SK-N-SH (cell line): ENCODE measurements at regions not wholly inside any gene's neighbourhood (a gene's known extent, or its start where the extent isn't known, plus 50 kb on each side); places are given as distances from the start of the nearest gene placed in this dataset.

Experiments used
- CTCF ChIA-PET: fragments of 300-600, 350-600 bp; formaldehyde crosslinking; extraction: SDS; loops from one replicate; lab custom pipeline; 2021; lab: Yijun Ruan, JAX
- POLR2A ChIA-PET: fragments of 350-600 bp; sonication (Branson Sonifier 250); formaldehyde crosslinking; extraction: SDS; loops from one replicate; lab custom pipeline; 2020; ENCODE audit warnings: antibody characterized with exemption, inconsistent platforms; lab: Yijun Ruan, JAX
- DNase-seq: peaks from one replicate; pipeline ENCODE4 v3.0.0; 2012
- H2AFZ ChIP-seq: fragments of 200-600 bp; sonication (generic); 2 replicates; pipeline ENCODE4 v1.8.1; 2016; ENCODE audit warnings: antibody characterized with exemption, mild to moderate bottlenecking, low read depth
- H3F3A ChIP-seq: fragments of 200-600 bp; sonication (generic); replicated peaks from 2 replicates; pipeline ENCODE3; 2016; ENCODE audit warnings: antibody characterized with exemption, mild to moderate bottlenecking; ENCODE audit not compliant: insufficient read depth
- H3K27ac ChIP-seq, 2 experiments: fragments of 200-500 bp in 1 of 2; fragments of 200-600 bp in 1 of 2; sonication (Bioruptor generic) in 1 of 2; sonication (generic), shearing (Covaris generic) in 1 of 2; 2 replicates each; pipeline versions ENCODE4 v1.5.1 to v1.6.1; 2014 to 2016; ENCODE audit warnings: low read depth in 2 of 2, inconsistent platforms in 1 of 2, low read length in 1 of 2, mild to moderate bottlenecking in 1 of 2, mixed read lengths in 1 of 2
- H3K27me3 ChIP-seq: fragments of 200-600 bp; sonication (generic), shearing (Covaris generic); 2 replicates; pipeline ENCODE4 v1.6.1; 2016; ENCODE audit warnings: mixed run types; ENCODE audit not compliant: insufficient read depth
- H3K36me3 ChIP-seq, 2 experiments: fragments of 200-500 bp in 1 of 2; fragments of 200-600 bp in 1 of 2; sonication (Bioruptor generic) in 1 of 2; sonication (generic) in 1 of 2; replicated peaks in 1 of 2; 2 replicates each; pipeline versions ENCODE3 to v1.5.1; 2014 to 2016; ENCODE audit warnings: low read length in 1 of 2, mild to moderate bottlenecking in 1 of 2; ENCODE audit not compliant: insufficient read depth in 2 of 2, control insufficient read depth in 1 of 2
- H3K4me1 ChIP-seq, 2 experiments: fragments of 200-500 bp in 1 of 2; fragments of 200-600 bp in 1 of 2; sonication (Bioruptor generic) in 1 of 2; sonication (generic), shearing (Covaris generic) in 1 of 2; 2 replicates each; pipeline versions ENCODE4 v1.5.1 to v1.6.1; 2014 to 2016; ENCODE audit warnings: low read depth in 1 of 2, low read length in 1 of 2, mixed run types in 1 of 2; ENCODE audit not compliant: insufficient read depth in 2 of 2, control insufficient read depth in 1 of 2
- H3K4me2 ChIP-seq: fragments of 200-600 bp; sonication (generic), shearing (Covaris generic); 2 replicates; pipeline ENCODE4 v1.6.1; 2017; ENCODE audit warnings: mixed run types
- H3K4me3 ChIP-seq, 2 experiments: fragments of 200-500 bp in 1 of 2; fragments of 200-600 bp in 1 of 2; sonication (Bioruptor generic) in 1 of 2; sonication (generic), shearing (Covaris generic) in 1 of 2; 2 replicates each; pipeline versions ENCODE4 v1.5.1 to v1.8.1; 2014 to 2016; ENCODE audit warnings: low read depth in 2 of 2, inconsistent platforms in 1 of 2, low read length in 1 of 2, mild to moderate bottlenecking in 1 of 2, mixed read lengths in 1 of 2, moderate library complexity in 1 of 2
- H3K79me2 ChIP-seq: fragments of 200-600 bp; sonication (generic); 2 replicates; pipeline ENCODE4 v1.8.1; 2017; ENCODE audit warnings: mild to moderate bottlenecking; ENCODE audit not compliant: insufficient read depth
- H3K9ac ChIP-seq: fragments of 200-600 bp; sonication (generic); 2 replicates; pipeline ENCODE4 v1.6.1; 2017; ENCODE audit warnings: mixed run types
- H3K9me2 ChIP-seq: fragments of 200-600 bp; sonication (generic); 2 replicates; pipeline ENCODE4 v1.6.1; 2017; ENCODE audit warnings: mixed run types
- H3K9me3 ChIP-seq: fragments of 200-600 bp; sonication (generic); 2 replicates; pipeline ENCODE4 v1.6.1; 2017; ENCODE audit warnings: mixed run types, mild to moderate bottlenecking, moderate library complexity
- H4K20me1 ChIP-seq: fragments of 200-600 bp; sonication (generic); 2 replicates; pipeline ENCODE4 v1.6.1; 2017; ENCODE audit warnings: mild to moderate bottlenecking, mixed run types; ENCODE audit not compliant: insufficient read depth
- GATA2 ChIP-seq: sonication (generic); formaldehyde crosslinking; IDR thresholded peaks from 2 replicates; pipeline ENCODE4 v1.5.0; 2020; ENCODE audit warnings: mild to moderate bottlenecking, missing genetic modification reagents
- MXI1 ChIP-seq: IDR thresholded peaks from 2 replicates; pipeline ENCODE4 v1.6.1; 2012; ENCODE audit warnings: mild to moderate bottlenecking, low read depth, low read length, improper control_type of control experiment
- NRF1 ChIP-seq: IDR thresholded peaks from 2 replicates; pipeline ENCODE4 v1.6.1; 2012; ENCODE audit warnings: low read depth, mild to moderate bottlenecking, low read length
- PBX3 ChIP-seq: IDR thresholded peaks from 2 replicates; pipeline ENCODE4; 2012
- TAF1 ChIP-seq: IDR thresholded peaks from 2 replicates; pipeline ENCODE4 v1.6.1; 2012; ENCODE audit warnings: low read depth, mild to moderate bottlenecking, low read length, moderate library complexity, borderline replicate concordance
- USF1 ChIP-seq: IDR thresholded peaks from 2 replicates; pipeline ENCODE4 v1.4.0; 2012; ENCODE audit warnings: low read depth, borderline replicate concordance
- TF ChIP-seq, protein P1 (sequence below): IDR thresholded peaks from 2 replicates; pipeline ENCODE4 v1.6.1; 2012; ENCODE audit warnings: mild to moderate bottlenecking, low read depth, low read length, moderate library complexity

GRCh38 chr1:186530109-186530508 is 69.2 kb upstream of the PDC start (continued):
- TF ChIP-seq PBX3: no peak
- TF ChIP-seq NRF1: no peak
- TF ChIP-seq MXI1: no peak
- TF ChIP-seq TAF1: no peak
- TF ChIP-seq, protein P1, sequence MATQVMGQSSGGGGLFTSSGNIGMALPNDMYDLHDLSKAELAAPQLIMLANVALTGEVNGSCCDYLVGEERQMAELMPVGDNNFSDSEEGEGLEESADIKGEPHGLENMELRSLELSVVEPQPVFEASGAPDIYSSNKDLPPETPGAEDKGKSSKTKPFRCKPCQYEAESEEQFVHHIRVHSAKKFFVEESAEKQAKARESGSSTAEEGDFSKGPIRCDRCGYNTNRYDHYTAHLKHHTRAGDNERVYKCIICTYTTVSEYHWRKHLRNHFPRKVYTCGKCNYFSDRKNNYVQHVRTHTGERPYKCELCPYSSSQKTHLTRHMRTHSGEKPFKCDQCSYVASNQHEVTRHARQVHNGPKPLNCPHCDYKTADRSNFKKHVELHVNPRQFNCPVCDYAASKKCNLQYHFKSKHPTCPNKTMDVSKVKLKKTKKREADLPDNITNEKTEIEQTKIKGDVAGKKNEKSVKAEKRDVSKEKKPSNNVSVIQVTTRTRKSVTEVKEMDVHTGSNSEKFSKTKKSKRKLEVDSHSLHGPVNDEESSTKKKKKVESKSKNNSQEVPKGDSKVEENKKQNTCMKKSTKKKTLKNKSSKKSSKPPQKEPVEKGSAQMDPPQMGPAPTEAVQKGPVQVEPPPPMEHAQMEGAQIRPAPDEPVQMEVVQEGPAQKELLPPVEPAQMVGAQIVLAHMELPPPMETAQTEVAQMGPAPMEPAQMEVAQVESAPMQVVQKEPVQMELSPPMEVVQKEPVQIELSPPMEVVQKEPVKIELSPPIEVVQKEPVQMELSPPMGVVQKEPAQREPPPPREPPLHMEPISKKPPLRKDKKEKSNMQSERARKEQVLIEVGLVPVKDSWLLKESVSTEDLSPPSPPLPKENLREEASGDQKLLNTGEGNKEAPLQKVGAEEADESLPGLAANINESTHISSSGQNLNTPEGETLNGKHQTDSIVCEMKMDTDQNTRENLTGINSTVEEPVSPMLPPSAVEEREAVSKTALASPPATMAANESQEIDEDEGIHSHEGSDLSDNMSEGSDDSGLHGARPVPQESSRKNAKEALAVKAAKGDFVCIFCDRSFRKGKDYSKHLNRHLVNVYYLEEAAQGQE: no peak

DNA sequence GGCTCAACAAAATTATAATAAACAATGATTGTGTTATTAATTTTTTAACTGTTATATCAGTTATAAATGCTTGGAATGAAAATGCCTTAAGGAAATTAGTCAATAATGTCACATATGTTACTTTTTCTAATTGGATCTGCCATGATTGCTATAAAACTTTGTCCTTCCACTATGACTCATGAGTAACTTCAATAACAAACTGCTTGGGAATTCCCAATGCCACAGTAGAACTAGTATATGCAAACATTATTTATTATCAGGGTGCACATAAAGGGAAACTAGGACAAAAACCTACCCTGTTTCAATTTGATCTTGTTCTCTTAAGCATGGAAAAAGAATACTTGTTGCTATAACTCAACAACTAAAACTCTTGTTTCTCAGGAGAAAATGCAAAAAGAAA is 59.1 kb upstream of the PDC start:
- no peak overlapping the region for H3K27ac ChIP-seq
- H3K9me2 ChIP-seq: no peaks in the 10 kb centered on the region
- no peak overlapping the region for H2AFZ ChIP-seq
- H4K20me1 ChIP-seq: no peaks in the 10 kb centered on the region
- no peak for DNase-seq
- H3K4me1 ChIP-seq: no peaks in the 10 kb centered on the region
- TF ChIP-seq GATA2 (CRISPR knock-in tag): no peak
- TF ChIP-seq PBX3: 0 out of 2 replicates have a peak, but pooled peaks have one; percentile 11
- no peak for TF ChIP-seq USF1
- no peaks in the 10 kb centered on the region for H3K36me3 ChIP-seq
- H3K27me3 ChIP-seq: no peaks in the 10 kb centered on the region
- H3K9ac ChIP-seq: no peak overlapping the region
- no peak overlapping the region for H3K4me3 ChIP-seq
- CTCF ChIA-PET: no interaction called here
- POLR2A ChIA-PET: no interaction called here
- H3K9me3 ChIP-seq: 0 out of 2 replicates have a peak, but pooled peaks cover 7% of the 10 kb centered on the region
- H3K4me2 ChIP-seq: no peak overlapping the region
- no peaks in the 10 kb centered on the region for H3F3A ChIP-seq
- no peaks in the 10 kb centered on the region for H3K79me2 ChIP-seq
